ENCODE measurements at regions not wholly inside any gene's neighbourhood (a gene's known extent, or its start where the extent isn't known, plus 50 kb on each side); places are given as distances from the start of the nearest gene placed in this dataset.
"Not testable (repeated sequence)": the region's sequence is repeated elsewhere in the genome, so short reads cannot be mapped to it uniquely, and the experiment has no call there.

GRCh38 chr1:143497374-143497747, 474.4 kb downstream of the FAM72C start:
- Histone ChIP-seq H3K4me3 (ENCODE audit: low read depth in 2 of 2, low read length in 1 of 2) (no peak overlapping the region), H3K36me3 (replicated peaks in 1 of 2; ENCODE audit: control insufficient read depth in 1 of 2, insufficient read depth in 2 of 2, low read length in 1 of 2) (no peaks in the 10 kb centered on the region), H3K79me2 (ENCODE audit: insufficient read depth) (no peaks in the 10 kb centered on the region), H3F3A (replicated peaks; ENCODE audit: insufficient read depth) (no peaks in the 10 kb centered on the region), H3K4me2 (no peak overlapping the region), H3K27ac (ENCODE audit: low read depth in 2 of 2, low read length in 1 of 2) (no peak overlapping the region), H3K9ac (no peak overlapping the region), H2AFZ (ENCODE audit: low read depth) (no peak overlapping the region), H3K9me3 (no peaks in the 10 kb centered on the region), H3K9me2 (0 out of 2 replicates have a peak, but pooled peaks cover 2% of the 10 kb centered on the region), H3K27me3 (ENCODE audit: insufficient read depth) (no peaks in the 10 kb centered on the region), H4K20me1 (ENCODE audit: insufficient read depth) (no peaks in the 10 kb centered on the region), H3K4me1 (ENCODE audit: control insufficient read depth in 1 of 2, insufficient read depth in 2 of 2, low read depth in 1 of 2, low read length in 1 of 2) (no peaks in the 10 kb centered on the region)
- ChIA-PET POLR2A (no interaction called here), CTCF (no interaction called here)
- TF ChIP-seq JUND (IDR thresholded peaks at IDR 0.05) = no peak
- TF ChIP-seq EZH2phosphoT487 (IDR thresholded peaks at IDR 0.05; ENCODE audit: borderline replicate concordance, low read depth) = 0 out of 2 replicates have a peak, but pooled peaks have one; percentile 21
- WGBS (ENCODE audit: low lambda C conversion rate) = 16% methylated on average over 39 of the region's 50 CpGs
- DNase-seq = peak; percentile 12

GRCh38 chr1:143496526-143497373, 475.0 kb downstream of the FAM72C start:
- H2AFZ ChIP-seq (ENCODE audit: low read depth); H3K4me3 ChIP-seq (ENCODE audit: low read depth in 2 of 2, low read length in 1 of 2); CTCF ChIA-PET; H3K27ac ChIP-seq (ENCODE audit: low read depth in 2 of 2, low read length in 1 of 2); H3K9ac ChIP-seq; H3K9me3 ChIP-seq; H3F3A ChIP-seq (replicated peaks; ENCODE audit: insufficient read depth); H3K79me2 ChIP-seq (ENCODE audit: insufficient read depth); H3K36me3 ChIP-seq (replicated peaks in 1 of 2; ENCODE audit: control insufficient read depth in 1 of 2, insufficient read depth in 2 of 2, low read length in 1 of 2); DNase-seq; H3K27me3 ChIP-seq (ENCODE audit: insufficient read depth); H4K20me1 ChIP-seq (ENCODE audit: insufficient read depth); H3K4me1 ChIP-seq (ENCODE audit: control insufficient read depth in 1 of 2, insufficient read depth in 2 of 2, low read depth in 1 of 2, low read length in 1 of 2); H3K9me2 ChIP-seq; H3K4me2 ChIP-seq; POLR2A ChIA-PET: not testable (repeated sequence)
- 4% methylated on average over 31 of the region's 37 CpGs for WGBS (ENCODE audit: low lambda C conversion rate)

Small RNA genes lying in the stretch of these regions (small RNA-seq; reads per million reads assigned to genes)
- 0 reads per million in 7 experiments for gene AC239800.3
- 0 reads per million in 7 experiments for gene HIST2H3PS2
- gene RNU1-114P = 0 reads per million in 7 experiments
- gene RNU1-143P = 0 reads per million in 7 experiments
- gene RNU1-92P = 0.06 to 24.4 (median 0.43) reads per million in 7 experiments
- 0 to 5.2 (median 1.2) reads per million in 7 experiments for gene RNVU1-17
- gene RNVU1-18 = 0 reads per million in 7 experiments
